Spleen (tissue), 11 donors: ENCODE measurements at regions not wholly inside any gene's neighbourhood (a gene's known extent, or its start where the extent isn't known, plus 50 kb on each side); places are given as distances from the start of the nearest gene placed in this dataset.
"Not testable (repeated sequence)": the region's sequence is repeated elsewhere in the genome, so short reads cannot be mapped to it uniquely, and the experiment has no call there.

Experiments
- DNase-seq: peaks from one replicate; pipeline ENCODE4 v3.0.0-alpha.2; 2020
- H3K27ac ChIP-seq, 8 donors: fragments of 200-600 bp; sonication (generic) in 7 of 8; 1 replicate in 4 of 8; 2 replicates in 4 of 8; pipeline versions ENCODE4 v1.5.0 to v1.8.0; 2016 to 2021; ENCODE audit warnings: inconsistent platforms in 4 of 8, mild to moderate bottlenecking in 4 of 8, moderate library complexity in 1 of 8
- H3K27me3 ChIP-seq, 7 donors: fragments of 200-600 bp; sonication (generic) in 6 of 7; replicated peaks in 1 of 7; 1 replicate in 4 of 7; 2 replicates in 3 of 7; pipeline versions ENCODE4 v1.5.0 to v1.8.0; 2016 to 2021; ENCODE audit warnings: inconsistent platforms in 3 of 7, mild to moderate bottlenecking in 1 of 7
- H3K36me3 ChIP-seq, 6 donors: fragments of 200-600 bp; sonication (generic) in 5 of 6; 1 replicate in 4 of 6; 2 replicates in 2 of 6; pipeline versions ENCODE4 v1.5.0 to v1.8.0; 2016 to 2021; ENCODE audit warnings: inconsistent platforms in 2 of 6
- H3K4me1 ChIP-seq, 6 donors: fragments of 200-600 bp; sonication (generic) in 5 of 6; 1 replicate in 3 of 6; 2 replicates in 3 of 6; pipeline versions ENCODE4 v1.5.0 to v1.8.0; 2016 to 2021; ENCODE audit warnings: inconsistent platforms in 3 of 6
- H3K4me3 ChIP-seq, 8 donors: fragments of 200-600 bp; sonication (generic) in 7 of 8; 1 replicate in 4 of 8; 2 replicates in 4 of 8; pipeline versions ENCODE4 v1.5.0 to v1.8.0; 2016 to 2021; ENCODE audit warnings: inconsistent platforms in 4 of 8, mild to moderate bottlenecking in 4 of 8, moderate library complexity in 2 of 8
- H3K9me3 ChIP-seq, 8 donors: fragments of 200-600 bp; sonication (generic) in 7 of 8; 1 replicate in 4 of 8; 2 replicates in 4 of 8; pipeline versions ENCODE4 v1.5.0 to v1.8.0; 2016 to 2021; ENCODE audit warnings: inconsistent platforms in 4 of 8
- CTCF ChIP-seq, 11 experiments: fragments of 200-600 bp in 7 of 11; fragments of 450-650 bp in 4 of 11; sonication (generic) in 4 of 11; IDR thresholded peaks in 8 of 11; conservative IDR thresholded peaks in 3 of 11; 1 replicate in 7 of 11; 2 replicates in 4 of 11; pipeline versions ENCODE4 v1.4.0 to v1.8.0; 2016 to 2021; ENCODE audit warnings: antibody characterized with exemption in 11 of 11, inconsistent platforms in 4 of 11, mild to moderate bottlenecking in 1 of 11
- POLR2A ChIP-seq, 3 donors: fragments of 450-650 bp; IDR thresholded peaks; one replicate each; pipeline ENCODE4 v1.5.1; 2017; ENCODE audit warnings: antibody characterized with exemption in 3 of 3, mild to moderate bottlenecking in 1 of 3
- POLR2AphosphoS5 ChIP-seq, 3 donors: sonication (generic); formaldehyde crosslinking; IDR thresholded peaks; one replicate each; pipeline ENCODE4 v1.5.1; 2017; ENCODE audit warnings: antibody characterized with exemption in 3 of 3
- WGBS, 5 donors: extraction: QIAGEN DNeasy Blood & Tissue Kit in 3 of 5; methylation state at CpG; one replicate each; pipeline versions ENCODE4 v1.1.5 to v1.1.7; 2013 to 2018; 5-methylcytosine and 5-hydroxymethylcytosine counted together
- intact Hi-C: fragments of 100-400 bp; cut with DNase I; formaldehyde crosslinking; loops from one replicate; pipeline ENCODE4 v1.15.0; 2023; ENCODE audit warnings: low total_unique reads
- donor health status: healthy with polysubstance abuse.
- donor health status: DM: no; HTN: no; CAD: no; lungs with moderate emphysema.
- donor health status: DM: no; HTN: no; CAD: no.
- donor health status: Bipolar disorder and iron deficiency.
- donor health status: healthy.
- donor health status: DM: no; HTN: no; CAD: no.
- donor health status: DM: yes; HTN: yes; CAD: no.

- no peaks in the 10 kb centered on the region for H3K4me1 ChIP-seq
- TF ChIP-seq CTCF (IDR thresholded peaks at IDR 0.05 in 8 of 11, conservative IDR thresholded peaks at IDR 0.05 in 3 of 11) (no peak), POLR2AphosphoS5 (IDR thresholded peaks at IDR 0.05) (no peak), POLR2A (IDR thresholded peaks at IDR 0.05) (no peak)
- H3K36me3 ChIP-seq = no peaks in the 10 kb centered on the region
- no peak overlapping the region for H3K27ac ChIP-seq
- no peak for DNase-seq
- no peaks in the 10 kb centered on the region for H3K9me3 ChIP-seq
- no peaks in the 10 kb centered on the region for H3K27me3 ChIP-seq
- intact Hi-C loops = no loop called here
- no peak overlapping the region for H3K4me3 ChIP-seq
Observed at GRCh38 chr2:145530653-145531052, 1010.7 kb upstream of the ZEB2 start.

- 73 to 90% (median 89%) methylated on average over 1 of the region's 1 CpG for WGBS, 5 donors
- H3K9me3 ChIP-seq = peaks cover 0 to 12% (median 3%) of the 10 kb centered on the region in 8 donors
- no peaks in the 10 kb centered on the region for H3K27me3 ChIP-seq
- no peaks in the 10 kb centered on the region for H3K36me3 ChIP-seq
- DNase-seq = no peak
- no peak overlapping the region for H3K27ac ChIP-seq
- no peak for TF ChIP-seq POLR2AphosphoS5 (IDR thresholded peaks at IDR 0.05)
- intact Hi-C loops = no loop called here
- H3K4me1 ChIP-seq = no peaks in the 10 kb centered on the region
- no peak overlapping the region for H3K4me3 ChIP-seq
Observed at GRCh38 chr2:145524836-145525235, 1004.9 kb upstream of the ZEB2 start.

GRCh38 chr2:145524303-145524702 is 1004.4 kb upstream of the ZEB2 start:
- 88 to 92% (median 90%) methylated on average over 6 of the region's 6 CpGs for WGBS, 5 donors
- H3K36me3 ChIP-seq = no peaks in the 10 kb centered on the region
- DNase-seq = no peak
- TF ChIP-seq POLR2AphosphoS5 (IDR thresholded peaks at IDR 0.05) = no peak
- no peak for TF ChIP-seq POLR2A (IDR thresholded peaks at IDR 0.05)
- no peak for TF ChIP-seq CTCF (IDR thresholded peaks at IDR 0.05 in 8 of 11, conservative IDR thresholded peaks at IDR 0.05 in 3 of 11)
- H3K9me3 ChIP-seq = peaks cover 0 to 16% (median 4%) of the 10 kb centered on the region in 8 donors
- intact Hi-C loops = no loop called here
- no peak overlapping the region for H3K27ac ChIP-seq
- no peak overlapping the region for H3K4me3 ChIP-seq
- H3K4me1 ChIP-seq = no peaks in the 10 kb centered on the region
- H3K27me3 ChIP-seq = no peaks in the 10 kb centered on the region

- H3K27ac ChIP-seq, H3K4me3 ChIP-seq, H3K4me1 ChIP-seq, H3K27me3 ChIP-seq, H3K36me3 ChIP-seq, DNase-seq, intact Hi-C loops: not testable (repeated sequence)
- peaks cover 0 to 20% (median 10%) of the 10 kb centered on the region in 8 donors for H3K9me3 ChIP-seq
- 93 to 97% (median 94%) methylated on average over 5 of the region's 5 CpGs for WGBS, 5 donors
Observed at GRCh38 chr2:145519254-145519653, 999.3 kb upstream of the ZEB2 start.

GRCh38 chr2:145511946-145512345 is 992.0 kb upstream of the ZEB2 start:
- DNase-seq = no peak
- H3K9me3 ChIP-seq = no peaks in the 10 kb centered on the region
- WGBS, 5 donors = 88 to 96% (median 94%) methylated on average over 4 of the region's 4 CpGs
- H3K4me1 ChIP-seq = no peaks in the 10 kb centered on the region
- H3K27ac ChIP-seq = no peak overlapping the region
- intact Hi-C loops = no loop called here
- no peak for TF ChIP-seq CTCF (IDR thresholded peaks at IDR 0.05 in 8 of 11, conservative IDR thresholded peaks at IDR 0.05 in 3 of 11)
- TF ChIP-seq POLR2A (IDR thresholded peaks at IDR 0.05) = no peak
- H3K27me3 ChIP-seq = no peaks in the 10 kb centered on the region
- no peak overlapping the region for H3K4me3 ChIP-seq
- H3K36me3 ChIP-seq = no peaks in the 10 kb centered on the region
